NCI-H748 (cell line): ENCODE measurements at regions not wholly inside any gene's neighbourhood (a gene's known extent, or its start where the extent isn't known, plus 50 kb on each side); places are given as distances from the start of the nearest gene placed in this dataset.
A peak's percentile ranks its signal among the peaks of the same experiment; 100 is the strongest.
"Not testable (repeated sequence)": the region's sequence is repeated elsewhere in the genome, so short reads cannot be mapped to it uniquely, and the experiment has no call there.

Experiments
- DNase-seq: peaks from one replicate; lab custom pipeline; 2025; ENCODE audit not compliant: unreplicated experiment; lab: John Stamatoyannopoulos, UW

- no peak for DNase-seq
These were observed 375.9 kb downstream of the NXPH1 start for GRCh38 chr7:8809320-8809719.

GRCh38 chr7:8817448-8818036 is 384.1 kb downstream of the NXPH1 start:
- DNase-seq: no peak

- DNase-seq: no peak
These were observed 385.0 kb downstream of the NXPH1 start for GRCh38 chr7:8818406-8818805.

DNA sequence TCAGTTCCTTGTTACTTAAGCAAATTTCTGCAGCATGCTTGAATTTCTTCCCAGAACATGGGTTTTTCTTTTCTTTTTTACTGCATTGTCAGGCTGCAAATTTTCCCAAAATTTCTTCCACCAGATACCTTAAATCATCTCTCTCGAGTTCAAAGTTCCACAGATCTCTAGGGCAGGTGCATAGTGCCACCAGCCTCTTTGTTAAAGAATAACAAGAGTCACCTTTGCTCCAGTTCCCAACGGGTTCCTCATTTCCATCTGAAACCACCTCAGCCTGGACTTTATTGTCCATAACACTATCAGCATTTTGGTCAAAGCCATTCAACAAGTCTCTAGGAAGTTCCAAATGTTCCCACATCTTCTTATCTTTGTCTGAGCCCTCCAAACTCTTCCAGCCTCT is 389.2 kb downstream of the NXPH1 start:
- no peak for DNase-seq

DNA sequence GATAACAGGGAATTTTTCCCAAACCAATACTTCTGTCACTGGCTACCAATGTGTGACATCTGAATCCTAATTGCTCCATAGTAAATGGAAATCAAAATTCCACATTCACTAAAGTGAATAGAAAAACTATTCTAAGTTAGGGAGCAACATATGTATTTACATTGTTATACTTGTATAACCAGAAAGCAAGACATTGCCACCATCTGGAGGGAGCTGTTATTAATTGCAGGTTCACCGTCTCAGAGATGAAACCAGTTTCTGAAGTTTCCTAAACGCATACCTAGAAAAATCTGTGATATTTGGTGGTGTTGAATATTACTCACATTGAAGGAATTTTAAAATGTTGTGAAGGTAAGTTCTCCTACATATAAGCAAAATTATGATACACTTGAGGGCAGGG is 390.1 kb downstream of the NXPH1 start:
- DNase-seq: peak; percentile 13

DNA sequence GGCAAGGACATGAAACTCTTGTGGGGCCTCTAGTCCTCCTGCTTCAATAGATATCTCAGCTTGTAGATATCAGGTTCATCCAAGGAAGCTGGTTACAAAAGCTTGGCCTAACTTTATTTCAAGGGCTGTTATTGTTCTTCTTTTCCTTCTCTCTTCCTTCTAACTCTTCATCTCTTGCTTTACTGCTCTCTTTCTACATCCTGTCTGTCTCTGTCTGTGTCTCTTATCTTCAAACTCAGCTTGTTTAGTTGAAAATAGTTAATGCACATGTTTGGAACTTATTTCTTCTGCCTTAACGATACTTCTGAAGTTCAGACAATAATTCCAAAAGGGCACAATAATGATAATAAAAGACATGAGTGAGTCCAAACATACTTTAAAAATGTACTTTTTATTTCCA is 393.9 kb downstream of the NXPH1 start:
- no peak for DNase-seq

- DNase-seq: no peak
These were observed 395.7 kb downstream of the NXPH1 start for GRCh38 chr7:8829100-8829499.

DNA sequence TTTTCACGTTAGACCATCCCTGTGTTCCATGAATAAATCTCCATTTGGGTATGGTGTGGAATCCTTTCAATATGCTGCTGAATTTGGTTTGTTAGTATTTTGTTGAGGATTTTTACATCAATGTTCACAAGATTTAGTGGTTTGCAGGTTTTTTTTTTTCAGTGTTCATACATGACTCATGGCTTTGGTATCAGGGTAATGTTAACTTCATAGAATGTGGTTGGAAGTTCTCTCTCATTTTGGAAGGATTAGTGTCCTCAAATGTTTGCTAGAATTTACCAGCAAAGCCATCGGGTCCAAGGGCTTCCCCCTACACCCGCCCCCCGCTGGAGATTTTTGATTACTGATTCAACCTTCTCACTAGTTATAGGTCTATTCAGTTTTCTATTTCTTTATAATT is 398.0 kb downstream of the NXPH1 start:
- no peak for DNase-seq

DNA sequence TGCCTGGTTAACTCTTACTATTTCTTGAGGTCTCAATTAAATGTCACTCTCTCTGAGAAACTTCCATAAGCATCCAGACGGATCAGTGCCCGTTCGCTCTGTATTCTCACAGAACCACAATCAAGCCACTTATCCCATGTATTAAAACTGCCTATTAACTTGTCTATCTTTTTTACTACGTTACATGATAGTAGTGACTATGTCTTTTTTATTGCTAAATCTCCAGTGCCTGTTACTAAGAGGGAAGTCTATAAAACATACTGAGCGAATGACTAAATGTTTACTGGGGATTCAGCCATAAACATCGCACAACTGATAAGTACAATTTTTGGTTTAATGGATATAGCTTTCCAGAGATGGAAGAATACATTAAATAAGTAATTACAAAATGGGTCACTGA is 399.9 kb downstream of the NXPH1 start:
- DNase-seq: no peak

GRCh38 chr7:8841171-8841570 is 407.8 kb downstream of the NXPH1 start:
- no peak for DNase-seq

DNA sequence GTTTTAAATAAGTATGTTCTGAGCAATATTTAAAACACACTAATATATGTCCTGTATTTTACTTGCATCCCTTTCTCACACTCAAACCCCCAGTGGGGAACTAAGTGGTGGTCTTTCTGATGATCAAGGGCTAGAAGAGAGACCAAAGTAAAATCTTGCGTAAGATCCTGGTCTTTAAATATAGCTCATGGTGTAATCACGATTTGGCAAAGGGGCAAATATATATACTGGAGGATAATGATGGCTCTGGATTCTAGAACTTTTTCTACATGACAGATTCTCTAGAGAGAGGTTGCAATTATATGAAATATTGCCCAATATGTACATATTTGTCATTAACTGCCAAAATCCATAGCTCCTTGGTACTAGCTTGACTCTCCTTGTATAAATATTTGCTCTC is 438.3 kb downstream of the NXPH1 start:
- no peak for DNase-seq

GRCh38 chr7:8881916-8882315 is 448.5 kb downstream of the NXPH1 start:
- DNase-seq: no peak

GRCh38 chr7:8885480-8886000 is 452.1 kb downstream of the NXPH1 start:
- no peak for DNase-seq

GRCh38 chr7:8890346-8890745 is 456.9 kb downstream of the NXPH1 start:
- not testable (repeated sequence) for DNase-seq

- DNase-seq: no peak
These were observed 460.4 kb downstream of the NXPH1 start for GRCh38 chr7:8893775-8894174.

GRCh38 chr7:8906396-8907075 is 473.1 kb downstream of the NXPH1 start:
- no peak for DNase-seq

GRCh38 chr7:8908889-8909288 is 475.5 kb downstream of the NXPH1 start:
- peak; percentile 13 for DNase-seq

DNA sequence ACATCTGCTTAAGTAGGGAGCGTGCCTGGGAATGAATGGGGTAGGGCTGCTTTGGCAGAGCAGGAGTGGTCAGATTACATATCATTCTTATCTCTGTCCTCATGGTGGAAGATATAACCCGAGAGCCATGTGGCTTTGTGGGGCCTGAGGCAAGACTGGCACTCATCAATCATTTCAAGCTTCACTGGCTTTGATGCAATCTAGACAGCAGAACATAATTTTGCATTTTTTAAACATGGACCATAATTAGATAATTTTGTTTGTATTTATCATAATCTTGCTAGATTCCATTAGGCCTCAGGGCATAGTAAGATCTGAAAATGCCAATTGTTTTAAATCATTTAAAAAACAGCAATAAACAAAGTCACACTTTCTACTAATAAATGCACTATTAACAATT is 480.3 kb downstream of the NXPH1 start:
- no peak for DNase-seq

DNA sequence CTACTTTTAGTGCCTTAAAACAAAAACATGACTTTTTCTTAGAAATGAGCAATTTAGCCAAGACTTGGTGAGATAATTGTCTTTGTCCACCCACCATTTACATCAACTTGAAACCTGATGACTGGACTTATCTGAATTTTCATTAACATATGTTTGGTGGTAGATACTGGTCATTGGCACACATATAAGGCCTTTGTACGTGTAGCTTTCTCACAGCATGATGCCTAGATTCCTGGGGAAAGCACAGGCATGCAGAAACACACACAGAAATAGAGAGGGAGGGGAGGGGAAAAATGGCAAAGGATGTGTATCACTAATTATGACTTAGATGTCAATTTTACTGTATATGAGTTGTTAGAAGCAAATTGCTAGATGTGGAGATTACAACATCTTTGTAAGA is 488.4 kb downstream of the NXPH1 start:
- no peak for DNase-seq

- DNase-seq: no peak
These were observed 489.3 kb downstream of the NXPH1 start for GRCh38 chr7:8922726-8923125.

GRCh38 chr7:8923164-8923806 is 489.9 kb downstream of the NXPH1 start:
- DNase-seq: no peak

DNA sequence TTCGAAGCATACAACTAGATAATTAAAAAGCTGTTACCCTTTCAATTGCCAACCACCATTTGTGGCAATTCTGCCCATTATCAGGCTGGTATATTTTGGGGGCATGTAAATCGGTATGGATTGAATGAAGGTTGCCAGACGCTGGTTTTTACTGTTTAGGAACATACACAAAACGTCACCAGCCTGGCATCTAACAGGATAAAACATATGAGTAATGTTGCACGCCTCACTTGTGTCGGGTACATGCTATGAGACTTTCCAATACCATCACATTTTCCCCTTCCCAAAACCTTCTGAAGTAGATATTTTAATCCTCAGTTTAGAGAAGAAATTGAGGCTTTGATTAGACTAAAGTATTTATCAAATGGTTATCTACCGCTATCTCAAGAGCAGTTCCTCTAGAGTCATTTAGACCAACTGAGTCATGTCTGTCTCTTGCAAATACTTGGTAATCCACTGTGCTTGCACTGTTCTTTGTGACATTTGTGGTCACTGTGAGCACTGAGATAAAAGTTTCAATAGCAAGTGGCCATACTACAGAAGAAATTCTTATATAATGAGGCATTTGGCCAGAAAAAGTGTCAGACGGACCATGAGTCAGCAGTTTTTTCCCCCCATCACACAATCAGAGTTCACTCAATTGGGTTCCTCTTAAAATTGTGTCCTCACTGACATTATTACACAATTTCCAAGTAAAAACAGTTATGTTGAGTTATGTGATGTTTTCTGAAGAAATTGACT is 498.7 kb downstream of the NXPH1 start:
- DNase-seq: no peak
